ENCODE measurements at regions not wholly inside any gene's neighbourhood (a gene's known extent, or its start where the extent isn't known, plus 50 kb on each side); places are given as distances from the start of the nearest gene placed in this dataset.
A peak's percentile ranks its signal among the peaks of the same experiment; 100 is the strongest.

GRCh38 chr9:87336407-87336806, 161.3 kb upstream of the DAPK1 start:
- Histone ChIP-seq H3K36me3 (no peaks in the 10 kb centered on the region), H3K9me3 (peaks cover under 1% of the 10 kb centered on the region), H3K27me3 (peaks cover 2% of the 10 kb centered on the region), H3K4me1 (peaks cover 18% of the 10 kb centered on the region), H3K27ac (no peak overlapping the region), H3K4me3 (no peak overlapping the region)
- DNase-seq (ENCODE audit: low spot score in 2 of 2), result no peak
- 50% methylated on average over 1 of the region's 1 CpG for WGBS
- TF ChIP-seq CTCF (IDR thresholded peaks at IDR 0.05) (no peak), POLR2A (IDR thresholded peaks at IDR 0.05) (no peak), EP300 (IDR thresholded peaks at IDR 0.05) (no peak), POLR2AphosphoS5 (IDR thresholded peaks at IDR 0.05) (no peak)

- TF ChIP-seq CTCF (IDR thresholded peaks at IDR 0.05) (peak; percentile 47 to 76), POLR2AphosphoS5 (IDR thresholded peaks at IDR 0.05) (no peak), EP300 (IDR thresholded peaks at IDR 0.05) (no peak), POLR2A (IDR thresholded peaks at IDR 0.05) (no peak)
- no peak for DNase-seq (ENCODE audit: low spot score in 2 of 2)
- WGBS, result 8% methylated on average over 12 of the region's 12 CpGs
- peak overlapping the region; percentile 32 for H3K4me3 ChIP-seq
- H3K4me1 ChIP-seq, result peaks cover 18% of the 10 kb centered on the region
- no peak overlapping the region for H3K27ac ChIP-seq
- H3K27me3 ChIP-seq, result peaks cover 2% of the 10 kb centered on the region
- H3K36me3 ChIP-seq, result no peaks in the 10 kb centered on the region
- H3K9me3 ChIP-seq, result no peaks in the 10 kb centered on the region
These were observed 160.7 kb upstream of the DAPK1 start for GRCh38 chr9:87336914-87337333.

GRCh38 chr9:87337335-87338087, 160.2 kb upstream of the DAPK1 start:
- DNase-seq (ENCODE audit: low spot score in 2 of 2), result no peak
- no peaks in the 10 kb centered on the region for H3K9me3 ChIP-seq
- H3K27me3 ChIP-seq, result peaks cover 2% of the 10 kb centered on the region
- TF ChIP-seq POLR2A (IDR thresholded peaks at IDR 0.05) (no peak), CTCF (IDR thresholded peaks at IDR 0.05) (no peak), POLR2AphosphoS5 (IDR thresholded peaks at IDR 0.05) (no peak)
- peak overlapping the region; percentile 32 for H3K4me3 ChIP-seq
- 10% methylated on average over 14 of the region's 14 CpGs for WGBS
- H3K36me3 ChIP-seq, result no peaks in the 10 kb centered on the region
- peaks cover 18% of the 10 kb centered on the region for H3K4me1 ChIP-seq
- no peak overlapping the region for H3K27ac ChIP-seq

- peaks cover 2% of the 10 kb centered on the region for H3K27me3 ChIP-seq
- DNase-seq (ENCODE audit: low spot score in 2 of 2), result no peak
- 65% methylated on average over 13 of the region's 13 CpGs for WGBS
- no peak overlapping the region for H3K27ac ChIP-seq
- H3K4me1 ChIP-seq, result peaks cover 26% of the 10 kb centered on the region
- no peak overlapping the region for H3K4me3 ChIP-seq
- no peaks in the 10 kb centered on the region for H3K9me3 ChIP-seq
- no peak for TF ChIP-seq EP300 (IDR thresholded peaks at IDR 0.05)
- TF ChIP-seq POLR2A (IDR thresholded peaks at IDR 0.05), result no peak
- TF ChIP-seq CTCF (IDR thresholded peaks at IDR 0.05), result no peak
- TF ChIP-seq POLR2AphosphoS5 (IDR thresholded peaks at IDR 0.05), result no peak
- H3K36me3 ChIP-seq, result no peaks in the 10 kb centered on the region
These were observed 159.3 kb upstream of the DAPK1 start for GRCh38 chr9:87338088-87338989.

- no peak for DNase-seq (ENCODE audit: low spot score in 2 of 2)
- WGBS, result 77% methylated on average over 4 of the region's 4 CpGs
- TF ChIP-seq EP300 (IDR thresholded peaks at IDR 0.05), result no peak
- no peak for TF ChIP-seq POLR2A (IDR thresholded peaks at IDR 0.05)
- TF ChIP-seq CTCF (IDR thresholded peaks at IDR 0.05), result no peak
- no peak for TF ChIP-seq POLR2AphosphoS5 (IDR thresholded peaks at IDR 0.05)
- Histone ChIP-seq H3K4me1 (peaks cover 28% of the 10 kb centered on the region), H3K9me3 (no peaks in the 10 kb centered on the region), H3K36me3 (no peaks in the 10 kb centered on the region), H3K27me3 (peaks cover 2% of the 10 kb centered on the region), H3K4me3 (no peak overlapping the region), H3K27ac (no peak overlapping the region)
These were observed 157.3 kb upstream of the DAPK1 start for GRCh38 chr9:87340391-87340790.

All from suprapubic skin (tissue), 4 donors.